Activated naive CD4-positive, alpha-beta T cell treated with anti-CD3 and anti-CD28 coated beads, Interleukin-2, amount 10 ng/mL, durations not matched to agents 7 days and 5 days (primary cell): ENCODE measurements at regions not wholly inside any gene's neighbourhood (a gene's known extent, or its start where the extent isn't known, plus 50 kb on each side); places are given as distances from the start of the nearest gene placed in this dataset.

ENCODE experiments used
- CTCF ChIA-PET: fragments of 350-600 bp; sonication (Branson Sonifier 250); formaldehyde crosslinking; loops from one replicate; lab custom pipeline; 2021; ENCODE audit warnings: antibody characterized with exemption; lab: Charles Lee
- DNase-seq: peaks from one replicate; pipeline ENCODE4 v3.0.0-alpha.2; 2020
- H3K27ac Mint-ChIP-seq: one replicate; pipeline ENCODE4 v1.8.0; 2021; ENCODE audit warnings: mild to moderate bottlenecking, moderate library complexity, mixed read lengths
- H3K27me3 Mint-ChIP-seq: one replicate; pipeline ENCODE4 v1.8.0; 2021; ENCODE audit warnings: mild to moderate bottlenecking, mixed read lengths
- H3K36me3 Mint-ChIP-seq: one replicate; pipeline ENCODE4 v1.8.0; 2021; ENCODE audit warnings: mixed read lengths
- H3K4me1 Mint-ChIP-seq: one replicate; pipeline ENCODE4 v1.8.0; 2021; ENCODE audit warnings: mixed read lengths
- H3K4me3 Mint-ChIP-seq: one replicate; pipeline ENCODE4 v1.8.0; 2021; ENCODE audit warnings: mild to moderate bottlenecking, moderate library complexity, mixed read lengths
- H3K9me3 Mint-ChIP-seq: one replicate; pipeline ENCODE4 v1.8.0; 2021; ENCODE audit warnings: mixed read lengths

GRCh38 chr11:115895594-115895993 is 391.4 kb upstream of the CADM1 start:
- Mint-ChIP-seq H3K27ac (no peak overlapping the region), H3K4me3 (no peak overlapping the region), H3K4me1 (no peaks in the 10 kb centered on the region), H3K27me3 (no peaks in the 10 kb centered on the region), H3K36me3 (no peaks in the 10 kb centered on the region), H3K9me3 (peaks cover 2% of the 10 kb centered on the region)
- CTCF ChIA-PET: no interaction called here
- DNase-seq: no peak

GRCh38 chr11:115894176-115894575 is 390.0 kb upstream of the CADM1 start:
- no peak for DNase-seq
- H3K4me3 Mint-ChIP-seq: no peak overlapping the region
- H3K4me1 Mint-ChIP-seq: no peaks in the 10 kb centered on the region
- H3K27me3 Mint-ChIP-seq: no peaks in the 10 kb centered on the region
- H3K9me3 Mint-ChIP-seq: peaks cover 2% of the 10 kb centered on the region
- no peak overlapping the region for H3K27ac Mint-ChIP-seq
- H3K36me3 Mint-ChIP-seq: no peaks in the 10 kb centered on the region
- CTCF ChIA-PET: no interaction called here

GRCh38 chr11:115893461-115894099 is 389.4 kb upstream of the CADM1 start:
- Mint-ChIP-seq H3K36me3 (no peaks in the 10 kb centered on the region), H3K27ac (no peak overlapping the region), H3K9me3 (peaks cover 2% of the 10 kb centered on the region), H3K4me3 (no peak overlapping the region), H3K4me1 (no peaks in the 10 kb centered on the region), H3K27me3 (no peaks in the 10 kb centered on the region)
- CTCF ChIA-PET: no interaction called here
- DNase-seq: no peak

GRCh38 chr11:115892016-115892415 is 387.8 kb upstream of the CADM1 start:
- Mint-ChIP-seq H3K36me3 (no peaks in the 10 kb centered on the region), H3K4me1 (no peaks in the 10 kb centered on the region), H3K4me3 (no peak overlapping the region), H3K9me3 (peaks cover 4% of the 10 kb centered on the region), H3K27me3 (no peaks in the 10 kb centered on the region), H3K27ac (no peak overlapping the region)
- CTCF ChIA-PET: no interaction called here
- no peak for DNase-seq

GRCh38 chr11:115891581-115891980 is 387.4 kb upstream of the CADM1 start:
- Mint-ChIP-seq H3K27me3 (no peaks in the 10 kb centered on the region), H3K4me3 (no peak overlapping the region), H3K9me3 (peaks cover 4% of the 10 kb centered on the region), H3K4me1 (no peaks in the 10 kb centered on the region), H3K27ac (no peak overlapping the region), H3K36me3 (no peaks in the 10 kb centered on the region)
- CTCF ChIA-PET: no interaction called here
- no peak for DNase-seq

GRCh38 chr11:115890500-115890899 is 386.3 kb upstream of the CADM1 start:
- H3K36me3 Mint-ChIP-seq: no peaks in the 10 kb centered on the region
- H3K4me1 Mint-ChIP-seq: no peaks in the 10 kb centered on the region
- CTCF ChIA-PET: no interaction called here
- H3K9me3 Mint-ChIP-seq: peaks cover 4% of the 10 kb centered on the region
- no peak overlapping the region for H3K4me3 Mint-ChIP-seq
- H3K27me3 Mint-ChIP-seq: no peaks in the 10 kb centered on the region
- DNase-seq: no peak
- no peak overlapping the region for H3K27ac Mint-ChIP-seq

- H3K9me3 Mint-ChIP-seq: peaks cover 4% of the 10 kb centered on the region
- no peaks in the 10 kb centered on the region for H3K36me3 Mint-ChIP-seq
- H3K4me1 Mint-ChIP-seq: no peaks in the 10 kb centered on the region
- DNase-seq: no peak
- no peak overlapping the region for H3K4me3 Mint-ChIP-seq
- CTCF ChIA-PET: no interaction called here
- no peak overlapping the region for H3K27ac Mint-ChIP-seq
- H3K27me3 Mint-ChIP-seq: no peaks in the 10 kb centered on the region
Measured at GRCh38 chr11:115889712-115890111, 385.5 kb upstream of the CADM1 start.

- Mint-ChIP-seq H3K27ac (no peak overlapping the region), H3K36me3 (no peaks in the 10 kb centered on the region), H3K9me3 (peaks cover 4% of the 10 kb centered on the region), H3K4me3 (no peak overlapping the region), H3K4me1 (no peaks in the 10 kb centered on the region), H3K27me3 (no peaks in the 10 kb centered on the region)
- CTCF ChIA-PET: no interaction called here
- no peak for DNase-seq
Measured at GRCh38 chr11:115887727-115888126, 383.5 kb upstream of the CADM1 start.

- CTCF ChIA-PET: no interaction called here
- Mint-ChIP-seq H3K27ac (no peak overlapping the region), H3K9me3 (peaks cover 4% of the 10 kb centered on the region), H3K4me1 (no peaks in the 10 kb centered on the region), H3K27me3 (no peaks in the 10 kb centered on the region), H3K36me3 (no peaks in the 10 kb centered on the region), H3K4me3 (no peak overlapping the region)
- no peak for DNase-seq
Measured at GRCh38 chr11:115887316-115887715, 383.1 kb upstream of the CADM1 start.

GRCh38 chr11:115886422-115886733 is 382.2 kb upstream of the CADM1 start:
- Mint-ChIP-seq H3K4me1 (no peaks in the 10 kb centered on the region), H3K9me3 (peaks cover 8% of the 10 kb centered on the region), H3K36me3 (no peaks in the 10 kb centered on the region), H3K27ac (no peak overlapping the region), H3K27me3 (no peaks in the 10 kb centered on the region), H3K4me3 (no peak overlapping the region)
- DNase-seq: no peak
- CTCF ChIA-PET: no interaction called here

- no peak for DNase-seq
- Mint-ChIP-seq H3K9me3 (peaks cover 6% of the 10 kb centered on the region), H3K27me3 (no peaks in the 10 kb centered on the region), H3K4me3 (no peak overlapping the region), H3K36me3 (no peaks in the 10 kb centered on the region), H3K27ac (no peak overlapping the region), H3K4me1 (no peaks in the 10 kb centered on the region)
- CTCF ChIA-PET: no interaction called here
Measured at GRCh38 chr11:115885535-115886421, 381.6 kb upstream of the CADM1 start.

GRCh38 chr11:115884800-115885534 is 380.8 kb upstream of the CADM1 start:
- no peak overlapping the region for H3K4me3 Mint-ChIP-seq
- CTCF ChIA-PET: no interaction called here
- no peaks in the 10 kb centered on the region for H3K4me1 Mint-ChIP-seq

GRCh38 chr11:115874843-115875242 is 370.6 kb upstream of the CADM1 start:
- H3K36me3 Mint-ChIP-seq: no peaks in the 10 kb centered on the region
- H3K27ac Mint-ChIP-seq: no peak overlapping the region
- no peaks in the 10 kb centered on the region for H3K4me1 Mint-ChIP-seq
- H3K4me3 Mint-ChIP-seq: no peak overlapping the region
- no peaks in the 10 kb centered on the region for H3K27me3 Mint-ChIP-seq
- CTCF ChIA-PET: no interaction called here
- DNase-seq: no peak
- peaks cover 1% of the 10 kb centered on the region for H3K9me3 Mint-ChIP-seq

More at GRCh38 chr11:115884800-115885534, 380.8 kb upstream of the CADM1 start:
- Mint-ChIP-seq H3K9me3 (peaks cover 6% of the 10 kb centered on the region), H3K27ac (no peak overlapping the region), H3K27me3 (no peaks in the 10 kb centered on the region), H3K36me3 (no peaks in the 10 kb centered on the region)
- no peak for DNase-seq

GRCh38 chr11:115873813-115874212 is 369.6 kb upstream of the CADM1 start:
- Mint-ChIP-seq H3K4me1 (no peaks in the 10 kb centered on the region), H3K36me3 (no peaks in the 10 kb centered on the region), H3K4me3 (no peak overlapping the region), H3K9me3 (peaks cover 1% of the 10 kb centered on the region), H3K27ac (no peak overlapping the region), H3K27me3 (no peaks in the 10 kb centered on the region)
- DNase-seq: no peak
- CTCF ChIA-PET: no interaction called here

GRCh38 chr11:115872416-115872815 is 368.2 kb upstream of the CADM1 start:
- H3K27ac Mint-ChIP-seq: no peak overlapping the region
- H3K4me3 Mint-ChIP-seq: no peak overlapping the region
- H3K9me3 Mint-ChIP-seq: no peaks in the 10 kb centered on the region

More at GRCh38 chr11:115872416-115872815, 368.2 kb upstream of the CADM1 start:
- no peaks in the 10 kb centered on the region for H3K4me1 Mint-ChIP-seq
- no peak for DNase-seq
- no peaks in the 10 kb centered on the region for H3K27me3 Mint-ChIP-seq
- no peaks in the 10 kb centered on the region for H3K36me3 Mint-ChIP-seq
- CTCF ChIA-PET: no interaction called here
